EL (cell line): ENCODE measurements at regions not wholly inside any gene's neighbourhood (a gene's known extent, or its start where the extent isn't known, plus 50 kb on each side); places are given as distances from the start of the nearest gene placed in this dataset.
"Not testable (repeated sequence)": the region's sequence is repeated elsewhere in the genome, so short reads cannot be mapped to it uniquely, and the experiment has no call there.

Experiments
- DNase-seq: peaks from one replicate; pipeline ENCODE4 v3.0.0-alpha.2; 2016

GRCh38 chr3:82378392-82378791 lies 616.9 kb upstream of the GBE1 start:
- DNase-seq, result no peak

GRCh38 chr3:82376883-82377282 lies 615.4 kb upstream of the GBE1 start:
- no peak for DNase-seq

DNA sequence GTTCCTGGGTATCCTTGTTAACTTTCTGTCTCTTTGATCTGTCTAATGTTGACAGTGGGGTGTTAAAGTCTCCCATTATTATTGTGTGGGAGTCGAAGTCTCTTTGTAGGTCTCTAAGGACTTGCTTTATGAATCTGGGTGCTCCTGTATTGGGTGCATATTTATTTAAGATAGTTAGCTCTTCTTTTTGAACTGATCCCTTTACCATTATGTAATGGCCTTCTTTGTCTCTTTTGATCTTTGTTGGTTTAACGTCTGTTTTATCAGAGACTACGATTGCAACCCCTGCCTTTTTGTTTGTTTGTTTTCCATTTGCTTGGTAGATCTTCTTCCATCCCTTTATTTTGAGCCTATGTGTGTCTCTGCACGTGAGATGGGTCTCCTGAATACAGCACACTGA lies 612.4 kb upstream of the GBE1 start:
- DNase-seq, result not testable (repeated sequence)

DNA sequence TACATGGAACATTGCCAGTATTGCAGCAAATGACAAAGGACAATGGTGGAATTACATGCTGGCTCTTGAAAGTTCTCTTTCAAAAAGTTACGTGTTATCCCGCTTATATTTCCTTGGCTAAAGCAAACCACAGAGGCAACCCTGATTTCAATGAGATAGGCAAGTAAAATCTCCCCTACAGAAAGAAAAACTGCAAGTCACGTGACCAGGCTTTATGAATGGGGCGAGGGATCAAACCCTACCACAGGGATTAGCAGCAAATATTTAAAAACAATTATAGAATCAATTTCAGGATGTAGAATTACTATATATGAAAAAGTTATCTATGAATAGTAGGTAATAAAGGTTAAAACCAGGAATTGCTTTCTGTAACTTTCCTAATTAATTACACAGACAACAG lies 603.4 kb upstream of the GBE1 start:
- DNase-seq, result no peak

DNA sequence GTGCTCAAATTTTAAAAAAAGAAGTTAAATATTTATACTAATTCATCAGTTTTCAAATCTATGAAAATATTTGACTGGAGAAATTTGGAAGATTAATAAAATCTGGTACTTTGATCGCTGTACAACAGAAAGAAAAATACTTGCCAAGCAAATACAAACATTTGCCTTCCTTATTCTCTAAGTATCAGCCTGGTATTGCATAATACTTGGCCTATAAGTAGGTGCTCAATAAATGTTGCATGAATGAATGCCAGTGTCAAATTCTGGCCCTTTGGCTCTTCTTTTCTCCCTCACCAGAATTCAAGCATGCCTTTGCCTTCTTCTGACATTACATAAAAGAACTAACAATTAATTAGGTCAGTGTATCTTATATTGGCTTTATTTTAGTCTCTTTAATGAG lies 601.7 kb upstream of the GBE1 start:
- DNase-seq, result no peak

- no peak for DNase-seq
Observed at GRCh38 chr3:82355228-82355627, 593.8 kb upstream of the GBE1 start.

- no peak for DNase-seq
Observed at GRCh38 chr3:82354228-82354627, 592.8 kb upstream of the GBE1 start.

DNA sequence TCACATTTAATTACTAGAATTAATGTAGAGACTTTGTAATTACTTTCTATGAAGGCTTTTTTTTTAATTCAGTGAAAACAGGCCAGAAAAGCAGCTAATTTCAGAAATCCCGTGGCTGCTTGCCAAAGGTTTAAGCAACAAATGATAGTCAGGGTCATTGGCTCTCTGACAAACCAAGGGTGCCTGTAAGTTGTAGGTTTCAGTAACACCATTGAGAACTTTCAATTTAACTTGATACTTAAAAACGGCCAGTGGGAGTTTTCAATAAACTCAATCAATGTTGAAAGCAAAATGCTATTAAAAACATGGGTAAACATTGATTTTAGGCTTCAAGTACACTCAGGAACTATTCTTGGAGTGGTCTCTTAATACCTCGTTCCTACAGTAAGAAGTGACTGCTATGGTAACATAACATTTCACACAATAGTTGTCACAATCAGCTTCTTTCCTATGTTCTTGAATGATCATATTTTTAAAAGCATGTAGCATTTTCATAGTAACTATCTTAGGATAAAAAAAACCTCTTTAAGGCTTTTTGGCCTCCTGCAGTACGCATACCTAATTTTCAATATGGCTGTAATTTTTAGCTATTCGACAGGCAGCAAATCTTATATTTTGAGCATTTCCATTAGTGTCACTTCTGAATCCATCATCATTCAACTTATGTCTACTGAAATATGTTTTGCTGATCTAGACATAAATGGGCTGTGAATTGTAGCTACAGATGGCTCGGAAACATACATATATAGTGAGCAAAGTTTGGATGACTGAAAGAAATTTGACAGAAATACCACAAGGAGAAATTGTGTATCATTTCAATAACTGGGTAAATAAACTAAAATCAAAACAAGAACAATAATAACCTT lies 592.1 kb upstream of the GBE1 start:
- no peak for DNase-seq

- no peak for DNase-seq
Observed at GRCh38 chr3:82347585-82347984, 586.1 kb upstream of the GBE1 start.

- no peak for DNase-seq
Observed at GRCh38 chr3:82342521-82342920, 581.1 kb upstream of the GBE1 start.

DNA sequence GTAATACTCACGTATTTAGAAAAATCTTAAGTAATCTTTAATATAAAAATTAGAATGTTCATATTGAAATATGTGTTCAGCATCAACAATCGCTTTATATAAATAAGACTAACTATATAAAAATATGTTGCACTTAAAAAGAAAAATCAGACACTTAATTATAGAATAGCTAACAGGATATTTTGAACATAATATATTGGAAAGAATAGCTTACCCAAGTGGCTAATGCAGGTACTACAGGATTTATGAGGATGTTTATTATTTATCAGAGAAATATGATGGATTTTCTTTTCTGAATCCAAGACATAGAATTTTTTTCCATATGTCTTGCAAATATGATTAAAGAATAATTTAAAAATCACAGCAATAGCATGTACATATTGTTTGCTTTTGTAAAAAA lies 567.9 kb upstream of the GBE1 start:
- no peak for DNase-seq

GRCh38 chr3:82311901-82312300 lies 550.5 kb upstream of the GBE1 start:
- no peak for DNase-seq

GRCh38 chr3:82308755-82309154 lies 547.3 kb upstream of the GBE1 start:
- no peak for DNase-seq

DNA sequence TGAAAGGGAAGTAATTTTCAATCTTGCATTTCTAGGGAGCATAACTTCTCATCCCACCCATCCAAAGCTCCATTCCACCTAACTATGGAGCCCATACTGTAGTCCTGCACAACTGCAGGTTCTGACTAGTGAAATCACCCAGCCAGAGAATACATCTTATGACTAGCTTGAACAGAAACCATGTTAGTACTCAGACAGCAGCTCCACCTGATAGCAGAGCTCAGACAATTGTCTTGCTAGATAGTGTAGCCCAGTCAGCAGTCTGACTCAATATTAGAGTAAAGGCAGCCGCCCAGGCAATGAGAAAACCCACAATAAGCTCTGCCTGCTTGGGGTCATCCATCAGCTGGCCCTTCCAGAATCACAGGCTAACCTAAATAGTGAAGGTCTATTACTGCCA lies 544.7 kb upstream of the GBE1 start:
- no peak for DNase-seq

DNA sequence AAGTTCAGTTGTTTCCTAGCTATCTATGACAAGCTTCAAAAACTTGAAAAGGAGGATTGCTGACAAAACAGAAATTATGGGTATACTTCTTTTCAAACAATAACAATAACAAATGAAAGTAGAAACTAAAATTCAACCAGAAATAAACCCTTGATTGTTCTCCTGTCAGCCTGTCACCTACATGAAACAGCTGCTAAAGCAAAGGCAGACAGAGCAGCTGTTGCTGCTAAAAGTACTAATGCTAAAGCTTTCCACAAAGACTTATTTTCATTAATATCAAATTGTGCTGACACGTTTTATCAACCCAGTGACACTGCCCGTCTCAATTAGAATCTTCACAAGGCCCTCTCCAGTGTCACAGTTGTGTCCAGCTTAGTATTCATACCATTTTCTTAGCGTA lies 533.2 kb upstream of the GBE1 start:
- no peak for DNase-seq

DNA sequence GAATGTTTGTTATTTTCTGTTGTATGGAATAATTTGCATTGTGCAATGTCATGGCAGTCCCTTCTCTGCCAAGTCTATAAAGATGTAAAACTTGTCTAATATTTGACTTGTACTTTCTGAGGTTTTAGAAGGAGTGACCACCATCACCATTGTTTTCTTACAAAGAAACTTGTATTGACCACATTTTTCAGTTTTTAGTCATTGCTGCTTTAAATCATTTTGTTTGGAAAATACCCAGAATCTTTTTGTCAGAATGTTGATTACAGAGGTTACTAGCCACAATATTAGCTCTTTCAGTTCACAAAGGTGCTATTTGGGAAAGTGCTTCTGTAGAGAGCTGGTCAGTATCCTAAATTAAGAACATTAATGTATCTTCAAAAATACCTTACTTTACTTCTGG lies 532.4 kb upstream of the GBE1 start:
- no peak for DNase-seq

DNA sequence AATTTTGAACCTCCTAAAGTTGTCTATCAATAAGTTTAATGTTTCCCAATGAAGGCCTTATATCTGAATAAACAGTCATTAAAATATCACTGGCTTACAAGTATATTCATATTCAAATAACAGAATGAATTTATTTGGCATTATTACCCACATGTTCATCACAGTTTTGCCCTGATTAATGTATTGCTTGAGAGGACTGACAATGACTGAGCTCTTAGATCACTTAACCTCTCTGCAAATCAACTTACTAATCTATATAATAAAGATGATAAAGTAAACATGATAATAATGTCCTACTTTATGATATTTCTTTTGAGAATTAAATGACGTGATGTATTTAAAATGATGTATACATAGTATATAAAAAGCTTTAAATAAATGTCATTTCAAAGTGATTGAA lies 532.0 kb upstream of the GBE1 start:
- DNase-seq, result no peak

GRCh38 chr3:82287562-82287961 lies 526.1 kb upstream of the GBE1 start:
- no peak for DNase-seq

GRCh38 chr3:82281205-82281604 lies 519.8 kb upstream of the GBE1 start:
- no peak for DNase-seq

DNA sequence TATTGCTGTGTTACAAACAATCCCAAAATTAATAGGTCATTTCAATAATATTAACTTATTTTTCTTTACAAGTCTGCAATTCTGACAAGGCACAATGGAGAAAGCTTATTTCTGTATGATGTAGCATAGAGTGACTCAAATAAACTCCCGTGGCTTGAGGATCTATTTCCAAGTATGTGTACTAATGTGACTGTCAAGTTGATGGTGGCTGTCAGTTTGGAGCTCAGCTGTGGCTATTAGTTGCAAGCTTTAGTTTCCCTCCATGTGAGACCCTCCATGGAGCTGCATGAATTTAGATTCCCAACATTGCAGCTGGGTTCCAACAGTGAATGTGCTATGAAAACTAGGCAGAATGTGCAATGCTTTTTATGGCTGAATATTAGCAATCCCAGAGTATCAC lies 515.5 kb upstream of the GBE1 start:
- DNase-seq, result no peak

DNA sequence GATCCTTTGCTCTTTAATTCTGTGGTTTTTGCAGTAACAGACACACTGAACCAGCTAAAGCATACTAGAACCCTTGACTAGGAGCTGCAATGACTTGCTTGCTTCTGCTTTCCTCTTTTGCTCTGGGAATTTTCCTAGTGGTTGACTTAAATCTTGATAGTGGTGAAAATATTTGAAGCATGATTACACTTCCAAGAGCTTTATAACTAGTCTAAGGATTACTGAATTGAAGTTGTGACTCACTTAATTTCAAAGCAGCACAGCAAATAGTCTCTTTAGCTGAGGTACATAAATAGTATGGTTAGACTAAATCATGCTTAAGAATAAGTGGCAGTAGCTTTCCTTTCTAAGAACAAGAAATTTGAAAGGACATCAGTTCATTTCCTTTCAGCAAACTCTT lies 513.5 kb upstream of the GBE1 start:
- no peak for DNase-seq

GRCh38 chr3:82265747-82266146 lies 504.3 kb upstream of the GBE1 start:
- no peak for DNase-seq

- DNase-seq, result no peak
Observed at GRCh38 chr3:82262193-82262592, 500.7 kb upstream of the GBE1 start.

DNA sequence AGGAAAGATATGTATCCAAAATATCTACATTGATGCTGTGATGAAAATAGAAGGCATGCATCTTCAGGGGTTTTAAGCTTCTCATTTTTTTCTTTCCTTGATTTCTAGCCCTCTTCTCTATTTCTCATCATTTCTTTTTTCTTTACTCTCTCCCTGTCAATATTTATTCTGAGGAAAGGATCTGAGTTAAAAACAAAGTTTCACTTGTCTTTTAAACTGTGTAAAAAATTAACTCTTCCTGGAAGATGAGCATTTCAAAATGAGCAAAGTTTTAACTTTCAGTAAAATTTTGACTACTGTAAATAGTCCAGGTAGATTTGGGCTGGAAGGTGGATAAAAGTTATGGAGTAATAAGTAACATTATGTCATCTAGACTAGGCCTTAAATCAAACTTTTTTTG lies 500.2 kb upstream of the GBE1 start:
- DNase-seq, result no peak

DNA sequence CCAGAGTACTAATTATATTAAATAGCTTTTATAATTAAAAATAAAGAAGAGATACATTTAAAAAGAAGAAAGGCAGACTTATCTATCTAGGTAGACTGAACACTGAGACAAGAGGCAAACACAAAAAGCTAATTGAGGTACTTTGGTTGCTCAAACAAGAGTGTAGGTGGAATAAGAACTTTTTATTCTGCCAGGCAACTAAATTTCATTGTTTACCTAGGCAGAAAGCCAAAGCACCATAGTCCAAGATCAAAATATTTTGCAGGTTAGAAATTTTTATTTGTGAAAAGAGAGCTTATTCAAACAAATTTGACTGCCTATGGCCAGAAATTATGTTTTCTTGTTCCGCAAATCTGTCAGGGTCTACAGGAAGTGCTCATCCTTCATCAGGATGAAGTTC lies 499.6 kb upstream of the GBE1 start:
- DNase-seq, result no peak
